ENCODE measurements at regions not wholly inside any gene's neighbourhood (a gene's known extent, or its start where the extent isn't known, plus 50 kb on each side); places are given as distances from the start of the nearest gene placed in this dataset.
"Not testable (repeated sequence)": the region's sequence is repeated elsewhere in the genome, so short reads cannot be mapped to it uniquely, and the experiment has no call there.

- H3K36me3 ChIP-seq, result no peaks in the 10 kb centered on the region
- 95 to 97% methylated on average over 1 of the region's 1 CpG for WGBS, 2 donors
- no peak for TF ChIP-seq CTCF (IDR thresholded peaks at IDR 0.05)
- TF ChIP-seq POLR2A (IDR thresholded peaks at IDR 0.05), result no peak
- DNase-seq, result no peak
- no peaks in the 10 kb centered on the region for H3K27me3 ChIP-seq
- peaks cover 0 to 5% of the 10 kb centered on the region in 2 donors for H3K4me1 ChIP-seq
- no peaks in the 10 kb centered on the region for H3K9me3 ChIP-seq
- H3K4me3 ChIP-seq (replicated peaks in 1 of 3), result no peak overlapping the region
- intact Hi-C loops (cut with DNase I), result no loop called here
- H3K27ac ChIP-seq, result no peak overlapping the region
Observed at GRCh38 chr6:121731381-121731780, 295.9 kb downstream of the GJA1 start.

GRCh38 chr6:121732641-121733040 lies 297.2 kb downstream of the GJA1 start:
- Histone ChIP-seq H3K27me3 (no peaks in the 10 kb centered on the region), H3K9me3 (no peaks in the 10 kb centered on the region), H3K27ac (no peak overlapping the region), H3K36me3 (no peaks in the 10 kb centered on the region), H3K4me1 (peaks cover 0 to 5% of the 10 kb centered on the region in 2 donors), H3K4me3 (replicated peaks in 1 of 3) (no peak overlapping the region)
- no peak for TF ChIP-seq CTCF (IDR thresholded peaks at IDR 0.05)
- TF ChIP-seq POLR2A (IDR thresholded peaks at IDR 0.05), result no peak
- intact Hi-C loops (cut with DNase I), result no loop called here
- no peak for DNase-seq
- WGBS, 2 donors, result 67 to 81% methylated on average over 1 of the region's 1 CpG

DNA sequence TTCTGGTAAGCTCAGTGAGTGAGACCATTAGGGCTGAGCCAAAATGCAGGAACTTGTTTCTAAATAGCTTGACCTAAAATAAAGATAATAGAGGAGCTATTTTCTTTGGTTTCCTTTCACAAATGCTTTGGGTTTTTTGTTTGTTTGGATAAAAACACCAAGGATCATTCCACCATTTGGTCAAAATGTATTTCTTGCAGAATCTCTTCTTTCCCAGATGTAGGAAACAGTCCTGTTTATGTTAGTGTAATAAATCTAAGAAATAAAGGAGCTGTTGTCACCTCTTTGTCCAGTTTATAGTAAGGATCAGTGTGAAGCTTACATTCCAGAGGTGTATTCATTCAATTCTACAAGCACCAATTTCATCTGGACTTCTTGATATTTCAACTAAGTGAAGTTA lies 297.8 kb downstream of the GJA1 start:
- peak overlapping the region in 2 of 3 donors; percentile 1 to 5 for H3K27ac ChIP-seq

DNA sequence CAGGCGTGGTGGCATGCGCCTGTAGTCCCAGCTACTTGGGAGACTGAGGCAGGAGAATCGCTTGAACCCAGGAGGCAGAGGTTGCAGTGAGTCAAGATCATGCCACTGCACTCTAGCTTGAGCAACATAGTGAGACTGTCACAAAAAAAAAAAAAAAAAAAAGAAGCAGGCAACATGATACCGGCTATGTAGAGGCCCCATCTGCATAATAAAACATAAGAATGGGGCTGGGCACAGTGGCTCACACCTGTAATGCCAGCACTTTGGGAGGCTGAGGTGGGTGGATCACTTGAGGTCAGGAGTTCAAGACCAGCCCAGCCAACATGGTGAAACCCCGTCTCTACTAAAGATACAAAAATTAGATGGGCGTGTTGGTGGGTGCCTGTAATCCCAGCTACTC lies 304.7 kb downstream of the GJA1 start:
- WGBS, 2 donors, result 92 to 97% methylated on average over 6 of the region's 6 CpGs

More for the DNA sequence above, 297.8 kb downstream of the GJA1 start:
- H3K36me3 ChIP-seq, result no peaks in the 10 kb centered on the region
- peaks cover 0 to 5% of the 10 kb centered on the region in 2 donors for H3K4me1 ChIP-seq
- no peaks in the 10 kb centered on the region for H3K9me3 ChIP-seq
- no peaks in the 10 kb centered on the region for H3K27me3 ChIP-seq
- TF ChIP-seq CTCF (IDR thresholded peaks at IDR 0.05) (no peak), POLR2A (IDR thresholded peaks at IDR 0.05) (no peak)
- intact Hi-C loops (cut with DNase I), result no loop called here
- DNase-seq, result no peak
- no peak overlapping the region for H3K4me3 ChIP-seq (replicated peaks in 1 of 3)

GRCh38 chr6:121743691-121744090 lies 308.2 kb downstream of the GJA1 start:
- WGBS, 2 donors, result 85 to 86% methylated on average over 1 of the region's 1 CpG
- Histone ChIP-seq H3K36me3 (no peaks in the 10 kb centered on the region), H3K4me3 (replicated peaks in 1 of 3) (no peak overlapping the region), H3K27ac (peak overlapping the region; percentile 10 to 71 (median 61)), H3K4me1 (peaks cover 7 to 9% of the 10 kb centered on the region in 2 donors), H3K9me3 (no peaks in the 10 kb centered on the region), H3K27me3 (no peaks in the 10 kb centered on the region)
- no peak for TF ChIP-seq CTCF (IDR thresholded peaks at IDR 0.05)
- TF ChIP-seq POLR2A (IDR thresholded peaks at IDR 0.05), result no peak
- intact Hi-C loops (cut with DNase I), result no loop called here
- DNase-seq, result no peak

More for the DNA sequence above, 304.7 kb downstream of the GJA1 start:
- intact Hi-C loops (cut with DNase I); H3K27me3 ChIP-seq; H3K9me3 ChIP-seq; H3K27ac ChIP-seq; DNase-seq; H3K36me3 ChIP-seq; H3K4me1 ChIP-seq; H3K4me3 ChIP-seq (replicated peaks in 1 of 3): not testable (repeated sequence)

GRCh38 chr6:121748376-121748775 lies 312.9 kb downstream of the GJA1 start:
- intact Hi-C loops (cut with DNase I), result no loop called here
- no peak for DNase-seq
- no peak overlapping the region for H3K4me3 ChIP-seq (replicated peaks in 1 of 3)
- H3K9me3 ChIP-seq, result no peaks in the 10 kb centered on the region
- H3K27ac ChIP-seq, result no peak overlapping the region
- H3K4me1 ChIP-seq, result peaks cover 5 to 9% of the 10 kb centered on the region in 2 donors
- no peaks in the 10 kb centered on the region for H3K36me3 ChIP-seq
- WGBS, 2 donors, result 76 to 80% methylated on average over 4 of the region's 4 CpGs
- TF ChIP-seq CTCF (IDR thresholded peaks at IDR 0.05) (no peak), POLR2A (IDR thresholded peaks at IDR 0.05) (no peak)
- no peaks in the 10 kb centered on the region for H3K27me3 ChIP-seq

All from thyroid gland (tissue), 4 donors.